ENCODE measurements at regions not wholly inside any gene's neighbourhood (a gene's known extent, or its start where the extent isn't known, plus 50 kb on each side); places are given as distances from the start of the nearest gene placed in this dataset.

GRCh38 chr2:199216253-199216652 is 241.5 kb downstream of the SATB2 start:
- no peaks in the 10 kb centered on the region for H4K20me1 ChIP-seq (ENCODE audit: insufficient read depth)
- TF ChIP-seq CHD2 (IDR thresholded peaks at IDR 0.05; ENCODE audit: low read length, partially characterized antibody): no peak
- TF ChIP-seq ELF1 (IDR thresholded peaks at IDR 0.05): no peak
- TF ChIP-seq FOSL2 (IDR thresholded peaks at IDR 0.05; ENCODE audit: borderline replicate concordance, low read depth): no peak
- TF ChIP-seq TCF12 (IDR thresholded peaks at IDR 0.05): no peak
- no peak for TF ChIP-seq PBX3 (IDR thresholded peaks at IDR 0.05)
- TF ChIP-seq GATA2 (CRISPR knock-in tag; IDR thresholded peaks at IDR 0.05): no peak
- TF ChIP-seq FOXJ3 (CRISPR knock-in tag; IDR thresholded peaks at IDR 0.05): no peak
- no peak for TF ChIP-seq POLR2AphosphoS5 (IDR thresholded peaks at IDR 0.05; ENCODE audit: low read depth, low read length)
- no peak for TF ChIP-seq NFIC (IDR thresholded peaks at IDR 0.05; ENCODE audit: borderline replicate concordance)
- no peak for TF ChIP-seq RCOR1 (IDR thresholded peaks at IDR 0.05; ENCODE audit: low read length)
- no peaks in the 10 kb centered on the region for H3F3A ChIP-seq (replicated peaks; ENCODE audit: insufficient read depth)
- ChIA-PET CTCF (no interaction called here), POLR2A (no interaction called here)
- H3K4me3 ChIP-seq (ENCODE audit: low read depth in 2 of 2, low read length in 1 of 2): no peak overlapping the region
- H2AFZ ChIP-seq (ENCODE audit: low read depth): no peak overlapping the region
- H3K36me3 ChIP-seq (replicated peaks in 1 of 2; ENCODE audit: control insufficient read depth in 1 of 2, insufficient read depth in 2 of 2, low read length in 1 of 2): no peaks in the 10 kb centered on the region
- H3K9me2 ChIP-seq: no peaks in the 10 kb centered on the region
- no peak for DNase-seq
- 0 out of 2 replicates have a peak, but pooled peaks cover 3% of the 10 kb centered on the region for H3K9me3 ChIP-seq
- H3K27ac ChIP-seq (ENCODE audit: low read depth in 2 of 2, low read length in 1 of 2): no peak overlapping the region
- H3K9ac ChIP-seq: no peak overlapping the region
- H3K4me2 ChIP-seq: no peak overlapping the region
- WGBS (ENCODE audit: low lambda C conversion rate): 22% methylated on average over 3 of the region's 3 CpGs
- no peaks in the 10 kb centered on the region for H3K79me2 ChIP-seq (ENCODE audit: insufficient read depth)
- no peaks in the 10 kb centered on the region for H3K4me1 ChIP-seq (ENCODE audit: control insufficient read depth in 1 of 2, insufficient read depth in 2 of 2, low read depth in 1 of 2, low read length in 1 of 2)
- no peaks in the 10 kb centered on the region for H3K27me3 ChIP-seq (ENCODE audit: insufficient read depth)

- Histone ChIP-seq H2AFZ (ENCODE audit: low read depth) (no peak overlapping the region), H3F3A (replicated peaks; ENCODE audit: insufficient read depth) (no peaks in the 10 kb centered on the region), H3K36me3 (replicated peaks in 1 of 2; ENCODE audit: control insufficient read depth in 1 of 2, insufficient read depth in 2 of 2, low read length in 1 of 2) (no peaks in the 10 kb centered on the region), H3K4me2 (no peak overlapping the region), H3K9ac (no peak overlapping the region), H3K79me2 (ENCODE audit: insufficient read depth) (no peaks in the 10 kb centered on the region), H3K4me3 (ENCODE audit: low read depth in 2 of 2, low read length in 1 of 2) (no peak overlapping the region), H3K27me3 (ENCODE audit: insufficient read depth) (no peaks in the 10 kb centered on the region), H3K9me3 (no peaks in the 10 kb centered on the region), H4K20me1 (ENCODE audit: insufficient read depth) (no peaks in the 10 kb centered on the region), H3K27ac (ENCODE audit: low read depth in 2 of 2, low read length in 1 of 2) (no peak overlapping the region), H3K9me2 (no peaks in the 10 kb centered on the region), H3K4me1 (ENCODE audit: control insufficient read depth in 1 of 2, insufficient read depth in 2 of 2, low read depth in 1 of 2, low read length in 1 of 2) (no peaks in the 10 kb centered on the region)
- CTCF ChIA-PET: no interaction called here
- POLR2A ChIA-PET: no interaction called here
- DNase-seq: no peak
- 0% methylated on average over 2 of the region's 2 CpGs for WGBS (ENCODE audit: low lambda C conversion rate)
- no peak for TF ChIP-seq GABPA (IDR thresholded peaks at IDR 0.05; ENCODE audit: low read depth)
- TF ChIP-seq ZBTB33 (IDR thresholded peaks at IDR 0.05; ENCODE audit: borderline replicate concordance, low read depth): no peak
- TF ChIP-seq RXRA (IDR thresholded peaks at IDR 0.05; ENCODE audit: borderline replicate concordance, low read depth): no peak
- TF ChIP-seq SIN3A (IDR thresholded peaks at IDR 0.05; ENCODE audit: borderline replicate concordance, low read depth, low read length): no peak
- TF ChIP-seq NFIC (IDR thresholded peaks at IDR 0.05; ENCODE audit: borderline replicate concordance): no peak
- TF ChIP-seq GATA2 (CRISPR knock-in tag; IDR thresholded peaks at IDR 0.05): no peak
- TF ChIP-seq POLR2AphosphoS5 (IDR thresholded peaks at IDR 0.05; ENCODE audit: low read depth, low read length): no peak
- TF ChIP-seq EZH2phosphoT487 (IDR thresholded peaks at IDR 0.05; ENCODE audit: borderline replicate concordance, low read depth): no peak
- TF ChIP-seq CHD2 (IDR thresholded peaks at IDR 0.05; ENCODE audit: low read length, partially characterized antibody): no peak
- no peak for TF ChIP-seq REST (IDR thresholded peaks at IDR 0.05; ENCODE audit: low read depth, low read length)
- TF ChIP-seq SMC3 (IDR thresholded peaks at IDR 0.05; ENCODE audit: low read depth, low read length): no peak
- TF ChIP-seq TCF12 (IDR thresholded peaks at IDR 0.05): no peak
- no peak for TF ChIP-seq PBX3 (IDR thresholded peaks at IDR 0.05)
- TF ChIP-seq MXI1 (IDR thresholded peaks at IDR 0.05; ENCODE audit: low read depth, low read length): no peak
- TF ChIP-seq FOXJ3 (CRISPR knock-in tag; IDR thresholded peaks at IDR 0.05): no peak
- TF ChIP-seq RAD21 (IDR thresholded peaks at IDR 0.05; ENCODE audit: low read length): no peak
These were observed 250.7 kb downstream of the SATB2 start for GRCh38 chr2:199207011-199207410.
